ENCODE measurements at regions not wholly inside any gene's neighbourhood (a gene's known extent, or its start where the extent isn't known, plus 50 kb on each side); places are given as distances from the start of the nearest gene placed in this dataset.

GRCh38 chr3:75338342-75338741 lies 325.8 kb upstream of the FRG2C start:
- TF ChIP-seq CTCF (conservative IDR thresholded peaks at IDR 0.05 in 1 of 2, IDR thresholded peaks at IDR 0.05 in 1 of 2; ENCODE audit: low read depth in 1 of 2, low read length in 2 of 2) (no peak), EZH2 (IDR thresholded peaks at IDR 0.05; ENCODE audit: low read length, missing control alignments) (no peak)

All from fibroblast of lung (primary cell).